Stimulated activated memory B cell treated with anti-CD40 and anti-IgM and Interleukin-4, amounts not matched to agents 10 μg/mL and 1 μg/mL and 100 μg/mL, for 72 hours (primary cell): ENCODE measurements at regions not wholly inside any gene's neighbourhood (a gene's known extent, or its start where the extent isn't known, plus 50 kb on each side); places are given as distances from the start of the nearest gene placed in this dataset.

Experiments used
- ATAC-seq: fragments of 150-1000 bp; cut with Tn5 transposase; 2 replicates; pipeline ENCODE4 v1.10.0; 2021
- H3K27ac Mint-ChIP-seq: one replicate; pipeline ENCODE4 v1.8.0; 2022; ENCODE audit warnings: mild to moderate bottlenecking, mixed read lengths
- H3K27me3 Mint-ChIP-seq: one replicate; pipeline ENCODE4 v1.8.0; 2022; ENCODE audit warnings: mixed read lengths
- H3K36me3 Mint-ChIP-seq: one replicate; pipeline ENCODE4 v1.8.0; 2022; ENCODE audit warnings: mixed read lengths
- H3K4me1 Mint-ChIP-seq: one replicate; pipeline ENCODE4 v1.8.0; 2022; ENCODE audit warnings: mixed read lengths
- H3K4me3 Mint-ChIP-seq: one replicate; pipeline ENCODE4 v1.8.0; 2022; ENCODE audit warnings: mild to moderate bottlenecking, moderate library complexity, mixed read lengths
- H3K9me3 Mint-ChIP-seq: one replicate; pipeline ENCODE4 v1.8.0; 2022; ENCODE audit warnings: mixed read lengths

DNA sequence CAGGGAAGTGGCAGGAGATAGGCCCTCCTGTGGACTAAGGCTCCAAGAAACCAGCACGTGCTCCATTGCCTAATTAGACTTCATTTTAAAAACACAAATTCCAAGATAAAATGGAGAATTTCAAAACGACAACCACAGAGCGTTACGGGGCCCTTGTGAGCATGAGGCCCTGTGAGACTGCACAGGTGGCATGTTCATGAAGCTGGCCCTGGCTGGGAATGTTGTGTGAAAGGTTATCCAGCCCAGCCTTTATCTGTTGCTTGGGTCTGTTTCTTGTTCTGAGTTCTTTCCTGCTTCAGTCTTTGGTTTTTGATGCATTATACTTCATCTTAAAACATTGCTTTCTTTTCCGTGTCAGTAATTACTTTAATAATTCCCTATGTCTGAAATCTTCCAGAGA lies 99.0 kb downstream of the LACC1 start:
- H3K27me3 Mint-ChIP-seq = peaks cover 47% of the 10 kb centered on the region
- H3K27ac Mint-ChIP-seq = no peak overlapping the region
- no peaks in the 10 kb centered on the region for H3K4me1 Mint-ChIP-seq
- H3K4me3 Mint-ChIP-seq = no peak overlapping the region
- H3K36me3 Mint-ChIP-seq = no peaks in the 10 kb centered on the region
- no peak for ATAC-seq
- peaks cover 9% of the 10 kb centered on the region for H3K9me3 Mint-ChIP-seq

GRCh38 chr13:43979492-43979891 lies 99.8 kb downstream of the LACC1 start:
- H3K4me3 Mint-ChIP-seq = no peak overlapping the region
- peaks cover 47% of the 10 kb centered on the region for H3K27me3 Mint-ChIP-seq
- no peak for ATAC-seq

DNA sequence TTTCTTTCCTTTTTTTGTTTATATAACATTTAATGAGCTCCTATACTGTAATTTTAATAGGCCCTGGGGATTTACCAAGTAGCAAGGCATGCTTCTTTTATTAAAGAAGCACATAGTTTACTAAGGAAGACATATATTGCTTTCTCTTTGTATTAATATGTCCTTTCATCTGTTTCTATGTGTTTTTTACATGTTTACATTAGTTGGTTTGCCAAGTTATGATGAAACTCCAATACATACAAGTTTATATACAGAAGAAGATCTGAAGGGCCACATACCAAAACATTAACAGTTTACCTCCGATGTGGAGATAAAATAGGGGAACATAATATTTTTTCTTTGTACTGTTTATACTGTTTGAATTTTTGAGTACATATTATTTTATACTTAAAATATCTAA lies 100.9 kb downstream of the LACC1 start:
- no peak for ATAC-seq
- no peaks in the 10 kb centered on the region for H3K4me1 Mint-ChIP-seq
- no peak overlapping the region for H3K27ac Mint-ChIP-seq
- H3K27me3 Mint-ChIP-seq = peaks cover 47% of the 10 kb centered on the region
- no peak overlapping the region for H3K4me3 Mint-ChIP-seq
- peaks cover 9% of the 10 kb centered on the region for H3K9me3 Mint-ChIP-seq
- no peaks in the 10 kb centered on the region for H3K36me3 Mint-ChIP-seq

More at GRCh38 chr13:43979492-43979891, 99.8 kb downstream of the LACC1 start:
- Mint-ChIP-seq H3K27ac (no peak overlapping the region), H3K4me1 (no peaks in the 10 kb centered on the region), H3K9me3 (peaks cover 9% of the 10 kb centered on the region), H3K36me3 (no peaks in the 10 kb centered on the region)

- no peaks in the 10 kb centered on the region for H3K36me3 Mint-ChIP-seq
- peaks cover 43% of the 10 kb centered on the region for H3K27me3 Mint-ChIP-seq
- no peak overlapping the region for H3K27ac Mint-ChIP-seq
- no peaks in the 10 kb centered on the region for H3K4me1 Mint-ChIP-seq
- H3K9me3 Mint-ChIP-seq = peaks cover 8% of the 10 kb centered on the region
- no peak for ATAC-seq
- H3K4me3 Mint-ChIP-seq = no peak overlapping the region
These were observed 101.4 kb downstream of the LACC1 start for GRCh38 chr13:43981091-43981490.

DNA sequence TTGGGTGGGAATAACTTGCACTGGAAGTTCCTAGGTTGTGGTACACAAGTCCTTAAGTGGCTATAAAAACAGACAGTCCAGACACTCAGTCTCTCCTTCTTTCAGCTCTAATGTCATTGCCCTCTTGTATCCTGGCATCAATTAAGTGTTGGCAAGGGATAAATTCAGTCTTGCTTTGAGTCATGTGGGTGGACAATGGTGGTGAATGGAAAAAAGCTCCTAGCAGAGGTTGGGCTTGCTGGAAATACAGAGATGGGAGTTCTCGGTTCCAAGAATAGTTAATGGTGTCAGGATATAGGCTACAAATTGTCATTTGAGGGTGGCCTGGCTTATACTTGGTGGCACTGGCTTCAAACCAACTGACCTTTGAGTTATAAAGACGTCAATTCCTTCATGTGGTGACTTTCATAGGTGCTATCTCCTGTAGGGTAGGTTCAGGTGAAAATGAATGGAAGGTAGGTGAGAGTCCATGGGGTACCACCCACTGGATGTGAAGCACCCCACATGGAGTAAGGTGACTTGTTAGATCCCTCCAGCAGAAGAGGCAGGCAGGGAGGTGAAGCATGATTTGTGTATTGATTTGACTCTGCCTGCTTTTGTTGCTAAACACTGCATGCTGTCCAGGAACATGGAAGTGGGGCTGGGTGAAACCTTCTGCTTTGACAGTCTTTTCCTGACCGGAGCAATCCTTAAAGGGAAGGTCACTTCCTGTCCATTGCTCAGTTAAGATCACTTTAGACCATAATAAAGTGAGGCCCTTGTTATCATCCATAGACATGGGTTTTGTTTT lies 102.0 kb downstream of the LACC1 start:
- Mint-ChIP-seq H3K27me3 (peaks cover 37% of the 10 kb centered on the region), H3K9me3 (peaks cover 5% of the 10 kb centered on the region), H3K27ac (no peak overlapping the region), H3K36me3 (no peaks in the 10 kb centered on the region), H3K4me1 (no peaks in the 10 kb centered on the region), H3K4me3 (no peak overlapping the region)
- ATAC-seq = no peak

GRCh38 chr13:43983373-43983772 lies 103.7 kb downstream of the LACC1 start:
- Mint-ChIP-seq H3K9me3 (no peaks in the 10 kb centered on the region), H3K27ac (no peak overlapping the region), H3K4me3 (no peak overlapping the region), H3K4me1 (no peaks in the 10 kb centered on the region), H3K27me3 (peaks cover 20% of the 10 kb centered on the region), H3K36me3 (no peaks in the 10 kb centered on the region)
- ATAC-seq = no peak

- no peaks in the 10 kb centered on the region for H3K9me3 Mint-ChIP-seq
- H3K27ac Mint-ChIP-seq = no peak overlapping the region
- peaks cover 11% of the 10 kb centered on the region for H3K27me3 Mint-ChIP-seq
- H3K4me3 Mint-ChIP-seq = no peak overlapping the region
- H3K4me1 Mint-ChIP-seq = no peaks in the 10 kb centered on the region
- H3K36me3 Mint-ChIP-seq = no peaks in the 10 kb centered on the region
- no peak for ATAC-seq
These were observed 104.6 kb downstream of the LACC1 start for GRCh38 chr13:43984292-43984691.

GRCh38 chr13:43985422-43986072 lies 105.8 kb downstream of the LACC1 start:
- no peaks in the 10 kb centered on the region for H3K4me1 Mint-ChIP-seq
- no peak overlapping the region for H3K27ac Mint-ChIP-seq
- ATAC-seq = no peak
- H3K4me3 Mint-ChIP-seq = no peak overlapping the region
- no peaks in the 10 kb centered on the region for H3K36me3 Mint-ChIP-seq
- no peaks in the 10 kb centered on the region for H3K9me3 Mint-ChIP-seq
- peaks cover 9% of the 10 kb centered on the region for H3K27me3 Mint-ChIP-seq

DNA sequence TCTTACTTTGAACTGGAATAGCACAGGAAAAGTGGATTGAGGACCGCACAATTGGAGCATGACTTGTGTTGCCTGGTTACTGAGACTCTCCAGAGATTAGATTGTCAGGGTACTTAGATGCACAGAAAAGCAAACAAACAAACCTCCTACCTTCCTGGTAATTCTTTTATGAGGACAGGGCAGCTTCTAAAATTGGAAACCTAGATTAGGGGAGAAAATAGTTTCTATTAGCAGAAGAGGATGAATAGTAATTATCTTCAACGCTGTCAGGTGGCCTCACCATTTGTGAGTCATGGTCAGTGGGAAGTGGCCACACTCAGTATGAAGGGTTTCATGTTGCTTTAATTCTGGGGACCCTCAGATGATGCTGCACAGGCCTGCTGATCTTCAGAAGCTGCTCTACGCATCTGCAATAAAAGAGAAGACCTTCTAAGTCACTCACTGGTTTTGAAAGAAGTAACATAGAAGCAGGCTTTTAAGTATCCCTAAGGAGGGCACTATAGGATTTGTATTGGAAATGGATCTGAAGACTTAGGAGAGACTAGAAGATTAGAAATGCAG lies 106.8 kb downstream of the LACC1 start:
- no peak overlapping the region for H3K4me3 Mint-ChIP-seq
- no peak overlapping the region for H3K27ac Mint-ChIP-seq
- no peaks in the 10 kb centered on the region for H3K4me1 Mint-ChIP-seq
- H3K9me3 Mint-ChIP-seq = no peaks in the 10 kb centered on the region
- ATAC-seq = no peak
- no peaks in the 10 kb centered on the region for H3K36me3 Mint-ChIP-seq
- H3K27me3 Mint-ChIP-seq = peaks cover 13% of the 10 kb centered on the region

DNA sequence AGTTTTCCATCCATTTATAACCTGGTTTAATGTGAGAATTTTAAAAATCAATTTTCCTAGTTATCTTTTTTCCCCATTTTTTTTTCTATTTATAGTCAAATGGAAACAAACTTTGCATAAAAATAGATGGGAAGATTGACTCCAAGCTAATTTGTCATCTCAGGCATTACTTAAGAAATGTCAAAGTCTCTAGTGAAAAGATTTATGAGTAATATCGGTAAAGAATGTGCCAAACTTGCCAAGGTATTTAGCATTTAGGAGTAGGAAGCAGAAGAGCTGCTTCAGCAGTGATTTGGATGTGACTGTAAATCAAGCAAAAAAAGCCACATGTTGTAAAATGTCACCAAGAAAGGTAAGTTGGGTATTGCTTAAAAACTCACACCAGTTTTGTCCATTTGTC lies 108.6 kb downstream of the LACC1 start:
- Mint-ChIP-seq H3K27ac (no peak overlapping the region), H3K4me1 (no peaks in the 10 kb centered on the region), H3K4me3 (no peak overlapping the region), H3K9me3 (no peaks in the 10 kb centered on the region), H3K27me3 (peaks cover 30% of the 10 kb centered on the region), H3K36me3 (no peaks in the 10 kb centered on the region)
- ATAC-seq = no peak

- no peaks in the 10 kb centered on the region for H3K4me1 Mint-ChIP-seq
- H3K9me3 Mint-ChIP-seq = peaks cover 8% of the 10 kb centered on the region
- H3K36me3 Mint-ChIP-seq = no peaks in the 10 kb centered on the region
- no peak overlapping the region for H3K4me3 Mint-ChIP-seq
- H3K27ac Mint-ChIP-seq = no peak overlapping the region
- no peak for ATAC-seq
- H3K27me3 Mint-ChIP-seq = peaks cover 32% of the 10 kb centered on the region
These were observed 110.3 kb downstream of the LACC1 start for GRCh38 chr13:43990021-43990420.

GRCh38 chr13:43990829-43991228 lies 111.1 kb downstream of the LACC1 start:
- Mint-ChIP-seq H3K4me3 (no peak overlapping the region), H3K4me1 (no peaks in the 10 kb centered on the region), H3K27ac (no peak overlapping the region), H3K36me3 (no peaks in the 10 kb centered on the region), H3K27me3 (peaks cover 32% of the 10 kb centered on the region), H3K9me3 (peaks cover 16% of the 10 kb centered on the region)
- ATAC-seq = no peak

- Mint-ChIP-seq H3K36me3 (no peaks in the 10 kb centered on the region), H3K9me3 (peaks cover 16% of the 10 kb centered on the region), H3K27ac (no peak overlapping the region), H3K4me1 (no peaks in the 10 kb centered on the region), H3K27me3 (peaks cover 32% of the 10 kb centered on the region), H3K4me3 (no peak overlapping the region)
- ATAC-seq = no peak
These were observed 112.1 kb downstream of the LACC1 start for GRCh38 chr13:43991773-43992201.

DNA sequence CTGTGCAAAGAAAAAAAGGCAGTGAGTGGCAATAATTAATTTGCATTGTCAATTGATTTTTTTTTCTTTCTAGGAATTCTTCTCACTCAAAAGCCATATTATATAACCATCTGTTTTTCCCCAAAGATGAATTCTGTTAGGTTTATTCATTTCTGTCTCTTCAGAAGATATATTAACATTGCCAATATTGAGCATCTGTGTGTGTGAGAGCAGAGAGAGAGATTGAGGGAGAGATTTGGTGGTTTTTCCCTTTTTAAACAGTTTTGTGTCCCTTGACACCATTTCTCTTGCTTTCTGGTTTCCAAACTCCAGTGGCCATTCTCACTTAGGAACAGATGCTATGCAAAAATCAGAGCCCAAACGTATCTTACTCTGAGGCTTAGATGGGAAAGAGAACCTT lies 112.5 kb downstream of the LACC1 start:
- Mint-ChIP-seq H3K9me3 (peaks cover 16% of the 10 kb centered on the region), H3K27me3 (peaks cover 32% of the 10 kb centered on the region), H3K27ac (no peak overlapping the region), H3K4me3 (no peak overlapping the region), H3K4me1 (no peaks in the 10 kb centered on the region), H3K36me3 (no peaks in the 10 kb centered on the region)
- no peak for ATAC-seq

DNA sequence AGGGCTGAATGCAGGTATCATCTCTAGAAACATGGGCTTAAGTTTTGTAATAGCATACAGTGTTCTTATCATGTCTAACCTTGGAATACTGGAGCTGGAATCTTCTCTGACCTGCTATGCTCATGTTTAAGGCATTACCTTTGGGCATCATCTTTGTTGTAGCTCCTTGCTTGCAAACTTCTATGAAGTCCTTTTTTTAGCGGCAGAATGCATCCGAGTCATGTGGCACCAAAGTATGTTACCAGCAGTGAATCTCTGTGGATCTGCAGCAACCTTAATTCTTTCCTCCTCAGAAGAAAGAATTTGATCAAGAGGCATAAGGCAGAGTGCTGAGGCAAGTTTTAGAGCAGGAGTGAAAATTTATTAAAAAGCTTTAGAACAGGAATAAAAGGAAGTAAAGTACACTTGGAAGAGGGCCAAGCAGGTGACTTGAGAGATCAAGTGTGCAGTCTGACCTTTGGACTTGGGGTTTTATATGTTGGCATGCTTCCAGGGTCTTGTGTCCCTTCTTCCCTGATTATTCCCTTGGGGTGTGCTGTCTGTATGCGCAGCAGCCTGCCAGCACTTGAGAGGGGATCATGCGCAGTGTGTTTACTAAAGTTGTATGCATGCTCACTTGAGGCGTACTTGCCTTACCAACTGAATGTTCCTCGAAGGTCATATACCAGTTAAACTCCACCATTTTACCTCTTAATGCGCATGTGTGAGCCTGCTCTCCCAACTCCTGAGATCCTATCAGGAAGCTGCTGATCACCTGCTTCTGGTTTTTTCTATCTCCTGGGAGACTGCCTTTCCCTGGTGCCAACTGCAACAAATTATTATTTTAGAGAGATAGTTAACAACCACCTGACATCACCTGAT lies 115.5 kb downstream of the LACC1 start:
- H3K27ac Mint-ChIP-seq = no peak overlapping the region
- H3K36me3 Mint-ChIP-seq = no peaks in the 10 kb centered on the region
- H3K4me1 Mint-ChIP-seq = no peaks in the 10 kb centered on the region
- no peak overlapping the region for H3K4me3 Mint-ChIP-seq
- ATAC-seq = no peak
- H3K27me3 Mint-ChIP-seq = peaks cover 42% of the 10 kb centered on the region
- peaks cover 16% of the 10 kb centered on the region for H3K9me3 Mint-ChIP-seq
